GM12878 (cell line): ENCODE measurements at regions not wholly inside any gene's neighbourhood (a gene's known extent, or its start where the extent isn't known, plus 50 kb on each side); places are given as distances from the start of the nearest gene placed in this dataset.

ENCODE experiments used
- ATAC-seq: fragments of 200-7000 bp; cut with Tn5 transposase; 3 replicates; pipeline ENCODE4 v1.9.1; 2020; ENCODE audit warnings: mild to moderate bottlenecking, moderate library complexity
- BruUV-seq: library from RNA; stranded (reverse); fragments of 400-500 nt; replicated peaks from 2 replicates; lab custom pipeline; 2021; lab: Mats Ljungman, UMichigan
- CTCF ChIA-PET: fragments of 300-600 bp; sonication (Branson Sonifier 250); formaldehyde crosslinking; extraction: SDS; loops from one replicate; lab custom pipeline; 2021; ENCODE audit warnings: inconsistent platforms; lab: Yijun Ruan, JAX
- POLR2A ChIA-PET: fragments of 350-600 bp; formaldehyde crosslinking; extraction: SDS; loops from one replicate; lab custom pipeline; 2021; ENCODE audit warnings: inconsistent platforms; lab: Charles Lee
- RAD21 ChIA-PET: fragments of 300-600 bp; sonication (Branson Sonifier 250); formaldehyde crosslinking; loops from one replicate; lab custom pipeline; 2023; ENCODE audit warnings: antibody characterized with exemption; ENCODE audit not compliant: unreplicated experiment; lab: Charles Lee
- SMC1A ChIA-PET: fragments of 300-600 bp; sonication (Branson Sonifier 250); formaldehyde crosslinking; loops from one replicate; lab custom pipeline; 2023; ENCODE audit not compliant: unreplicated experiment, uncharacterized antibody; lab: Charles Lee
- DNase-seq: peaks from one replicate; pipeline ENCODE4 v3.0.0-alpha.2; 2011; ENCODE audit warnings: low read depth, low spot score
- FAIRE-seq: peaks from 3 replicates; lab custom pipeline; 2011; peaks lifted over from hg19 to GRCh38; lab: Jason Lieb, UNC
- H2AFZ ChIP-seq: 2 replicates; pipeline ENCODE4 v1.6.0; 2011; ENCODE audit warnings: low read depth, low read length, control low read depth; ENCODE audit not compliant: control insufficient read depth
- H3K27ac ChIP-seq: 2 replicates; pipeline ENCODE4 v1.5.1; 2011; ENCODE audit warnings: control low read depth; ENCODE audit not compliant: control insufficient read depth, insufficient read depth
- H3K27me3 ChIP-seq, 2 experiments: replicated peaks in 1 of 2; 2 replicates each; pipeline versions ENCODE4 v1.6.0 to v1.6.1; 2011; ENCODE audit warnings: low read length in 1 of 2; ENCODE audit not compliant: control insufficient read depth in 2 of 2, insufficient read depth in 2 of 2
- H3K36me3 ChIP-seq, 2 experiments: 2 replicates each; pipeline ENCODE4 v1.5.1; 2011; ENCODE audit warnings: low read length in 1 of 2; ENCODE audit not compliant: control insufficient read depth in 2 of 2, insufficient read depth in 2 of 2
- H3K4me1 ChIP-seq: 2 replicates; pipeline ENCODE4 v1.6.1; 2011; ENCODE audit warnings: mild to moderate bottlenecking, low read length, moderate library complexity, mixed read lengths; ENCODE audit not compliant: control insufficient read depth, insufficient read depth
- H3K4me2 ChIP-seq: 2 replicates; pipeline ENCODE4 v1.6.0; 2011; ENCODE audit warnings: control low read depth; ENCODE audit not compliant: control insufficient read depth, insufficient read depth
- H3K4me3 ChIP-seq: fragments of 200-600 bp; sonication (generic); 2 replicates; pipeline ENCODE4 v1.5.1; 2016
- H3K79me2 ChIP-seq: 2 replicates; pipeline ENCODE4 v1.6.0; 2011; ENCODE audit warnings: low read length; ENCODE audit not compliant: control insufficient read depth, insufficient read depth
- H3K9ac ChIP-seq: 2 replicates; pipeline ENCODE4 v1.8.0; 2011; ENCODE audit warnings: low read length, control low read depth, mixed read lengths; ENCODE audit not compliant: control insufficient read depth, insufficient read depth
- H3K9me3 ChIP-seq: replicated peaks from 3 replicates; pipeline ENCODE4 v1.5.1; 2011; ENCODE audit warnings: mild to moderate bottlenecking, low read length; ENCODE audit not compliant: control insufficient read depth, insufficient read depth
- H4K20me1 ChIP-seq: 2 replicates; pipeline ENCODE4 v1.6.0; 2011; ENCODE audit not compliant: control insufficient read depth, insufficient read depth
- MEF2B ChIP-seq: fragments of 450-650 bp; IDR thresholded peaks from 2 replicates; pipeline ENCODE4 v1.6.1; 2018; ENCODE audit warnings: mild to moderate bottlenecking, moderate library complexity; ENCODE audit not compliant: partially characterized antibody, poor library complexity, severe bottlenecking
- MXI1 ChIP-seq: fragments of 150-350 bp; IDR thresholded peaks from 2 replicates; pipeline ENCODE4 v1.6.1; 2011; ENCODE audit warnings: low read depth, mild to moderate bottlenecking, inconsistent platforms, low read length, improper control_type of control experiment
- NFYA ChIP-seq: IDR thresholded peaks from 2 replicates; pipeline ENCODE4 v1.6.1; 2011; ENCODE audit warnings: low read depth, mild to moderate bottlenecking, low read length, improper control_type of control experiment, borderline replicate concordance
- NRF1 ChIP-seq: conservative IDR thresholded peaks from 2 replicates; pipeline ENCODE4 v1.6.1; 2011; ENCODE audit warnings: mild to moderate bottlenecking, low read depth, low read length, improper control_type of control experiment
- PAX8 ChIP-seq: fragments of 450-650 bp; IDR thresholded peaks from 2 replicates; pipeline ENCODE4 v1.6.1; 2017; ENCODE audit warnings: mild to moderate bottlenecking, moderate library complexity
- RELA ChIP-seq: fragments of 450-650 bp; IDR thresholded peaks from 2 replicates; pipeline ENCODE4 v1.8.0; 2014; ENCODE audit warnings: borderline replicate concordance; ENCODE audit not compliant: partially characterized antibody
- SMARCA5 ChIP-seq: fragments of 450-650 bp; IDR thresholded peaks from 2 replicates; pipeline ENCODE4 v1.6.1; 2017; ENCODE audit warnings: mild to moderate bottlenecking
- SUPT20H ChIP-seq: IDR thresholded peaks from 2 replicates; pipeline ENCODE4 v1.6.1; 2011; ENCODE audit warnings: low read depth, mild to moderate bottlenecking, low read length, moderate library complexity, borderline replicate concordance; ENCODE audit not compliant: control insufficient read depth
- TCF12 ChIP-seq: IDR thresholded peaks from 2 replicates; pipeline ENCODE4 v1.6.1; 2011; ENCODE audit warnings: low read depth, mild to moderate bottlenecking, low read length
- ZNF622 ChIP-seq: fragments of 450-650 bp; IDR thresholded peaks from 2 replicates; pipeline ENCODE4 v1.6.1; 2017; ENCODE audit warnings: mild to moderate bottlenecking, inconsistent platforms
- WGBS: methylation state at CpG from one replicate; pipeline ENCODE4 v1.1.6; 2016; ENCODE audit warnings: low lambda C conversion rate; ENCODE audit not compliant: insufficient replicate concordance, insufficient coverage; ENCODE audit errors: missing lambda C conversion rate; 5-methylcytosine and 5-hydroxymethylcytosine counted together
- in situ Hi-C: fragments of 300-500 bp; cut with MboI; formaldehyde crosslinking; loops from 9 replicates; pipeline ENCODE4 v1.14.3; 2018; ENCODE audit warnings: mixed read lengths
- intact Hi-C: fragments of 100-400 bp; cut with micrococcal nuclease; formaldehyde crosslinking; loops from one replicate; pipeline ENCODE4 v1.14.2; 2022; ENCODE audit not compliant: unreplicated experiment
- TF ChIP-seq, protein P1 (sequence below): fragments of 450-650 bp; IDR thresholded peaks from 2 replicates; pipeline ENCODE4 v1.6.1; 2016; ENCODE audit warnings: mild to moderate bottlenecking, moderate library complexity, borderline replicate concordance
- TF ChIP-seq, protein P2 (sequence below): fragments of 150-350 bp; IDR thresholded peaks from 2 replicates; pipeline ENCODE4 v1.6.1; 2016; ENCODE audit warnings: low read depth, low read length
- TF ChIP-seq, protein P3 (sequence below): IDR thresholded peaks from 2 replicates; pipeline ENCODE4 v1.6.1; 2012; ENCODE audit warnings: low read depth, low read length, improper control_type of control experiment

DNA sequence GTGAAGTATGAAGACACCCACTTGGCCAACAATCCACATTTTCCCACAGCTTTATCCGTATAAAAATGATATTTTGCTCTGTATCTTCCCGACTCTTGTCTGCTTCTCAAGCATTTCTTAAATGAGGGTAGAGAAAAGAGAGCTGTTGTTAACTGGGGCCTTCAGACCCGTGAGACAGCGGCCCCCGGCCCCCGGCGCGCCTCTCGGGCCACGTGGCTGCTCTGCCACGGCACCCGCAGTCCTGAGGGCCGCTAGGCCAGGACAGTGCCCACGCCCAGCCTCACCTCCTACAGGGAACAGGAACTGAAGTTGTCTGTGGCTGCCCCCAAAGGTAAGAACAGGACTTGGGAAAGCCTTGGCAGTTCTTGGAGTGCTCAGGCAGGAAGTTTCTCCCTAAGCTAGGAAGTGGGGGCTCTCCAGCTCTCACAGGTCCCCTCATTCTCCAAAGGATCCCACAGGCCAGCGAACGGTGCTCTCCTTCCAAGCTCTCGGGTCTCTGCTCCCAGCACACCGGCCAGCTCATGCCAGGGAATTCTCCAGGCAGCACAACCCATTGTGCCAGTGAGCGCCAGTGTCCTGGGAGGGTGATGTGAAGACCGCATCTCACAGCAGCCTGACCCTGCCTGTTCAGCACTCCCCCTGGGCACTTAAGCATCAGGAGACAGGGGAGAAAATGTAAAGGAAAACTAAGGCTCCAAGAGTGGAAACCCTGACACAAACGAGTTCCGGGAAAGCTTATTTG is 230.3 kb upstream of the PFKP start (continued):
- no peak for TF ChIP-seq TCF12
- TF ChIP-seq SUPT20H = no peak
- no peak for TF ChIP-seq ZNF622
- TF ChIP-seq MEF2B = no peak
- no peak for TF ChIP-seq SMARCA5

- Histone ChIP-seq H3K27me3 (peaks cover 0 to 1% of the 10 kb centered on the region in 2 experiments; a peak in 1 of 4 replicates), H3K9ac (no peak overlapping the region), H3K36me3 (no peaks in the 10 kb centered on the region), H3K4me3 (no peak overlapping the region), H2AFZ (no peak overlapping the region), H4K20me1 (no peaks in the 10 kb centered on the region), H3K79me2 (no peaks in the 10 kb centered on the region), H3K9me3 (no peaks in the 10 kb centered on the region), H3K4me2 (no peak overlapping the region), H3K4me1 (no peaks in the 10 kb centered on the region), H3K27ac (no peak overlapping the region)
- WGBS = 13% methylated on average over 2 of the region's 2 CpGs
- ChIA-PET RAD21 (no interaction called here), CTCF (no interaction called here), POLR2A (no interaction called here), SMC1A (interaction anchor here (0.6 kb wide), 1 partner anchor 860 kb away, joined by 3 read pairs; no protein-coding TSS in a partner anchor)
- in situ Hi-C loops (no loop called here), intact Hi-C loops (no loop called here)
- BruUV-seq = no TSS peak
- FAIRE-seq (no peak), DNase-seq (no peak), ATAC-seq (no peak)
- no peak for TF ChIP-seq PAX8
- TF ChIP-seq, protein P1, sequence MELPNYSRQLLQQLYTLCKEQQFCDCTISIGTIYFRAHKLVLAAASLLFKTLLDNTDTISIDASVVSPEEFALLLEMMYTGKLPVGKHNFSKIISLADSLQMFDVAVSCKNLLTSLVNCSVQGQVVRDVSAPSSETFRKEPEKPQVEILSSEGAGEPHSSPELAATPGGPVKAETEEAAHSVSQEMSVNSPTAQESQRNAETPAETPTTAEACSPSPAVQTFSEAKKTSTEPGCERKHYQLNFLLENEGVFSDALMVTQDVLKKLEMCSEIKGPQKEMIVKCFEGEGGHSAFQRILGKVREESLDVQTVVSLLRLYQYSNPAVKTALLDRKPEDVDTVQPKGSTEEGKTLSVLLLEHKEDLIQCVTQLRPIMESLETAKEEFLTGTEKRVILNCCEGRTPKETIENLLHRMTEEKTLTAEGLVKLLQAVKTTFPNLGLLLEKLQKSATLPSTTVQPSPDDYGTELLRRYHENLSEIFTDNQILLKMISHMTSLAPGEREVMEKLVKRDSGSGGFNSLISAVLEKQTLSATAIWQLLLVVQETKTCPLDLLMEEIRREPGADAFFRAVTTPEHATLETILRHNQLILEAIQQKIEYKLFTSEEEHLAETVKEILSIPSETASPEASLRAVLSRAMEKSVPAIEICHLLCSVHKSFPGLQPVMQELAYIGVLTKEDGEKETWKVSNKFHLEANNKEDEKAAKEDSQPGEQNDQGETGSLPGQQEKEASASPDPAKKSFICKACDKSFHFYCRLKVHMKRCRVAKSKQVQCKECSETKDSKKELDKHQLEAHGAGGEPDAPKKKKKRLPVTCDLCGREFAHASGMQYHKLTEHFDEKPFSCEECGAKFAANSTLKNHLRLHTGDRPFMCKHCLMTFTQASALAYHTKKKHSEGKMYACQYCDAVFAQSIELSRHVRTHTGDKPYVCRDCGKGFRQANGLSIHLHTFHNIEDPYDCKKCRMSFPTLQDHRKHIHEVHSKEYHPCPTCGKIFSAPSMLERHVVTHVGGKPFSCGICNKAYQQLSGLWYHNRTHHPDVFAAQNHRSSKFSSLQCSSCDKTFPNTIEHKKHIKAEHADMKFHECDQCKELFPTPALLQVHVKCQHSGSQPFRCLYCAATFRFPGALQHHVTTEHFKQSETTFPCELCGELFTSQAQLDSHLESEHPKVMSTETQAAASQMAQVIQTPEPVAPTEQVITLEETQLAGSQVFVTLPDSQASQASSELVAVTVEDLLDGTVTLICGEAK = no peak
- no peak for TF ChIP-seq NFYA
- TF ChIP-seq, protein P2, sequence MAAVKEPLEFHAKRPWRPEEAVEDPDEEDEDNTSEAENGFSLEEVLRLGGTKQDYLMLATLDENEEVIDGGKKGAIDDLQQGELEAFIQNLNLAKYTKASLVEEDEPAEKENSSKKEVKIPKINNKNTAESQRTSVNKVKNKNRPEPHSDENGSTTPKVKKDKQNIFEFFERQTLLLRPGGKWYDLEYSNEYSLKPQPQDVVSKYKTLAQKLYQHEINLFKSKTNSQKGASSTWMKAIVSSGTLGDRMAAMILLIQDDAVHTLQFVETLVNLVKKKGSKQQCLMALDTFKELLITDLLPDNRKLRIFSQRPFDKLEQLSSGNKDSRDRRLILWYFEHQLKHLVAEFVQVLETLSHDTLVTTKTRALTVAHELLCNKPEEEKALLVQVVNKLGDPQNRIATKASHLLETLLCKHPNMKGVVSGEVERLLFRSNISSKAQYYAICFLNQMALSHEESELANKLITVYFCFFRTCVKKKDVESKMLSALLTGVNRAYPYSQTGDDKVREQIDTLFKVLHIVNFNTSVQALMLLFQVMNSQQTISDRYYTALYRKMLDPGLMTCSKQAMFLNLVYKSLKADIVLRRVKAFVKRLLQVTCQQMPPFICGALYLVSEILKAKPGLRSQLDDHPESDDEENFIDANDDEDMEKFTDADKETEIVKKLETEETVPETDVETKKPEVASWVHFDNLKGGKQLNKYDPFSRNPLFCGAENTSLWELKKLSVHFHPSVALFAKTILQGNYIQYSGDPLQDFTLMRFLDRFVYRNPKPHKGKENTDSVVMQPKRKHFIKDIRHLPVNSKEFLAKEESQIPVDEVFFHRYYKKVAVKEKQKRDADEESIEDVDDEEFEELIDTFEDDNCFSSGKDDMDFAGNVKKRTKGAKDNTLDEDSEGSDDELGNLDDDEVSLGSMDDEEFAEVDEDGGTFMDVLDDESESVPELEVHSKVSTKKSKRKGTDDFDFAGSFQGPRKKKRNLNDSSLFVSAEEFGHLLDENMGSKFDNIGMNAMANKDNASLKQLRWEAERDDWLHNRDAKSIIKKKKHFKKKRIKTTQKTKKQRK = no peak
- TF ChIP-seq MXI1 = no peak
- TF ChIP-seq, protein P3, sequence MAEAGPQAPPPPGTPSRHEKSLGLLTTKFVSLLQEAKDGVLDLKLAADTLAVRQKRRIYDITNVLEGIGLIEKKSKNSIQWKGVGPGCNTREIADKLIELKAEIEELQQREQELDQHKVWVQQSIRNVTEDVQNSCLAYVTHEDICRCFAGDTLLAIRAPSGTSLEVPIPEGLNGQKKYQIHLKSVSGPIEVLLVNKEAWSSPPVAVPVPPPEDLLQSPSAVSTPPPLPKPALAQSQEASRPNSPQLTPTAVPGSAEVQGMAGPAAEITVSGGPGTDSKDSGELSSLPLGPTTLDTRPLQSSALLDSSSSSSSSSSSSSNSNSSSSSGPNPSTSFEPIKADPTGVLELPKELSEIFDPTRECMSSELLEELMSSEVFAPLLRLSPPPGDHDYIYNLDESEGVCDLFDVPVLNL = no peak
- TF ChIP-seq NRF1 = no peak
- no peak for TF ChIP-seq RELA
Observed at GRCh38 chr10:2834214-2834613, 233.1 kb upstream of the PFKP start.
